Right lobe of liver (tissue), 6 donors: ENCODE measurements at regions not wholly inside any gene's neighbourhood (a gene's known extent, or its start where the extent isn't known, plus 50 kb on each side); places are given as distances from the start of the nearest gene placed in this dataset.

ENCODE experiments used
- ATAC-seq, 4 donors: fragments of 200-7000 bp; cut with Tn5 transposase; one replicate each; pipeline ENCODE4 v1.9.1; 2020; ENCODE audit warnings: mild to moderate bottlenecking in 4 of 4, moderate library complexity in 4 of 4
- DNase-seq, 3 donors: peaks; one replicate each; pipeline ENCODE4 v3.0.0-alpha.2; 2020
- H3K27ac ChIP-seq, 3 donors: fragments of 200-600 bp; one replicate each; pipeline ENCODE4 v1.8.0; 2022
- H3K27me3 ChIP-seq, 2 donors: fragments of 200-600 bp; one replicate each; pipeline ENCODE4 v1.8.0; 2022
- H3K36me3 ChIP-seq, 4 donors: fragments of 200-600 bp; sonication (generic) in 1 of 4; one replicate each; pipeline versions ENCODE4 v1.5.1 to v1.8.0; 2017 to 2022; ENCODE audit warnings: control low read depth in 1 of 4
- H3K4me1 ChIP-seq, 4 donors: fragments of 200-600 bp; sonication (generic) in 1 of 4; one replicate each; pipeline versions ENCODE4 v1.5.1 to v1.8.0; 2017 to 2022; ENCODE audit warnings: control low read depth in 1 of 4
- H3K4me3 ChIP-seq, 3 donors: fragments of 200-600 bp; one replicate each; pipeline ENCODE4 v1.8.0; 2022
- H3K9me3 ChIP-seq, 4 donors: fragments of 200-600 bp; sonication (generic) in 1 of 4; one replicate each; pipeline versions ENCODE4 v1.5.1 to v1.8.0; 2017 to 2022; ENCODE audit warnings: control low read depth in 1 of 4
- POLR2A ChIP-seq: fragments of 450-650 bp; IDR thresholded peaks from one replicate; pipeline ENCODE4 v1.6.1; 2017; ENCODE audit warnings: antibody characterized with exemption, mild to moderate bottlenecking
- WGBS: methylation state at CpG from one replicate; pipeline ENCODE4 v1.1.6; 2018; ENCODE audit warnings: low coverage, low lambda C conversion rate; ENCODE audit not compliant: insufficient coverage; ENCODE audit errors: missing lambda C conversion rate; 5-methylcytosine and 5-hydroxymethylcytosine counted together
- intact Hi-C, 2 donors: fragments of 100-400 bp; cut with DNase I; formaldehyde crosslinking; loops; one replicate each; pipeline versions ENCODE4 v1.11.2 to v1.14.1; 2022
- TF ChIP-seq, protein P1 (sequence below), 4 donors: fragments of 200-600 bp in 3 of 4; fragments of 450-650 bp in 1 of 4; IDR thresholded peaks; one replicate each; pipeline versions ENCODE4 v1.5.1 to v1.8.0; 2016 to 2022; ENCODE audit warnings: antibody characterized with exemption in 4 of 4, mild to moderate bottlenecking in 2 of 4
- donor health status: DM: no; HTN: yes; CAD: no.
- donor health status: DM: no; HTN: no; CAD: no.
- donor health status: DM: no; HTN: no; CAD: no.
- donor health status: DM: no; HTN: yes; CAD: no.
- donor health status: DM: no; HTN: yes; CAD: no.

GRCh38 chr6:45758787-45759471 is 256.7 kb downstream of the CLIC5 start:
- H3K4me1 ChIP-seq = no peaks in the 10 kb centered on the region
- intact Hi-C loops = no loop called here
- H3K27ac ChIP-seq = no peak overlapping the region
- 69% methylated on average over 13 of the region's 15 CpGs for WGBS
- TF ChIP-seq, protein P1, sequence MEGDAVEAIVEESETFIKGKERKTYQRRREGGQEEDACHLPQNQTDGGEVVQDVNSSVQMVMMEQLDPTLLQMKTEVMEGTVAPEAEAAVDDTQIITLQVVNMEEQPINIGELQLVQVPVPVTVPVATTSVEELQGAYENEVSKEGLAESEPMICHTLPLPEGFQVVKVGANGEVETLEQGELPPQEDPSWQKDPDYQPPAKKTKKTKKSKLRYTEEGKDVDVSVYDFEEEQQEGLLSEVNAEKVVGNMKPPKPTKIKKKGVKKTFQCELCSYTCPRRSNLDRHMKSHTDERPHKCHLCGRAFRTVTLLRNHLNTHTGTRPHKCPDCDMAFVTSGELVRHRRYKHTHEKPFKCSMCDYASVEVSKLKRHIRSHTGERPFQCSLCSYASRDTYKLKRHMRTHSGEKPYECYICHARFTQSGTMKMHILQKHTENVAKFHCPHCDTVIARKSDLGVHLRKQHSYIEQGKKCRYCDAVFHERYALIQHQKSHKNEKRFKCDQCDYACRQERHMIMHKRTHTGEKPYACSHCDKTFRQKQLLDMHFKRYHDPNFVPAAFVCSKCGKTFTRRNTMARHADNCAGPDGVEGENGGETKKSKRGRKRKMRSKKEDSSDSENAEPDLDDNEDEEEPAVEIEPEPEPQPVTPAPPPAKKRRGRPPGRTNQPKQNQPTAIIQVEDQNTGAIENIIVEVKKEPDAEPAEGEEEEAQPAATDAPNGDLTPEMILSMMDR (IDR thresholded peaks at IDR 0.05) = no peak
- TF ChIP-seq POLR2A = no peak
- no peaks in the 10 kb centered on the region for H3K9me3 ChIP-seq
- ATAC-seq (no peak), DNase-seq (no peak)
- no peaks in the 10 kb centered on the region for H3K36me3 ChIP-seq
- no peak overlapping the region for H3K4me3 ChIP-seq
- H3K27me3 ChIP-seq = no peaks in the 10 kb centered on the region

- ATAC-seq (no peak), DNase-seq (no peak)
- Histone ChIP-seq H3K4me1 (no peaks in the 10 kb centered on the region), H3K9me3 (no peaks in the 10 kb centered on the region), H3K4me3 (no peak overlapping the region), H3K27me3 (no peaks in the 10 kb centered on the region), H3K27ac (no peak overlapping the region), H3K36me3 (no peaks in the 10 kb centered on the region)
- intact Hi-C loops = no loop called here
- TF ChIP-seq, protein P1 (IDR thresholded peaks at IDR 0.05) = no peak
- no peak for TF ChIP-seq POLR2A
- WGBS = no CpG with 5 or more reads among the region's 3 CpGs
These were observed 258.1 kb downstream of the CLIC5 start for GRCh38 chr6:45757443-45758130.

GRCh38 chr6:45756606-45757005 is 259.1 kb downstream of the CLIC5 start:
- intact Hi-C loops = no loop called here

GRCh38 chr6:45754432-45754831 is 261.2 kb downstream of the CLIC5 start:
- 63% methylated on average over 3 of the region's 9 CpGs for WGBS
- Histone ChIP-seq H3K4me3 (no peak overlapping the region), H3K27ac (no peak overlapping the region), H3K9me3 (no peaks in the 10 kb centered on the region), H3K4me1 (no peaks in the 10 kb centered on the region), H3K27me3 (no peaks in the 10 kb centered on the region), H3K36me3 (no peaks in the 10 kb centered on the region)
- ATAC-seq (no peak), DNase-seq (no peak)
- intact Hi-C loops = no loop called here
- TF ChIP-seq, protein P1 (IDR thresholded peaks at IDR 0.05) = no peak
- no peak for TF ChIP-seq POLR2A

More at GRCh38 chr6:45756606-45757005, 259.1 kb downstream of the CLIC5 start:
- no peak for DNase-seq
- ATAC-seq = no peak
- no peak overlapping the region for H3K27ac ChIP-seq
- WGBS = 53% methylated on average over 3 of the region's 3 CpGs
- H3K27me3 ChIP-seq = no peaks in the 10 kb centered on the region
- H3K36me3 ChIP-seq = no peaks in the 10 kb centered on the region
- H3K4me1 ChIP-seq = no peaks in the 10 kb centered on the region
- TF ChIP-seq, protein P1 (IDR thresholded peaks at IDR 0.05) = no peak
- TF ChIP-seq POLR2A = no peak
- H3K9me3 ChIP-seq = no peaks in the 10 kb centered on the region
- no peak overlapping the region for H3K4me3 ChIP-seq
